Prostate gland (tissue), 2 donors: ENCODE measurements at regions not wholly inside any gene's neighbourhood (a gene's known extent, or its start where the extent isn't known, plus 50 kb on each side); places are given as distances from the start of the nearest gene placed in this dataset.

Source experiments
- CTCF ChIP-seq, 4 experiments: fragments of 200-600 bp in 2 of 4; fragments of 450-650 bp in 2 of 4; sonication (generic) in 2 of 4; IDR thresholded peaks; 1 replicate in 3 of 4; 2 replicates in 1 of 4; pipeline ENCODE4 v1.5.1; 2016 to 2019; ENCODE audit warnings: antibody characterized with exemption in 4 of 4, mild to moderate bottlenecking in 2 of 4, moderate library complexity in 2 of 4
- POLR2A ChIP-seq: fragments of 450-650 bp; IDR thresholded peaks from one replicate; pipeline ENCODE4 v1.6.1; 2016; ENCODE audit warnings: antibody characterized with exemption, mild to moderate bottlenecking

- no peak for TF ChIP-seq CTCF (IDR thresholded peaks at IDR 0.05)
- no peak for TF ChIP-seq POLR2A
Observed at GRCh38 chr6:120279466-120280167, 930.1 kb upstream of the MAN1A1 start.
